Activated CD8-positive, alpha-beta memory T cell treated with anti-CD3 and anti-CD28 coated beads, Interleukin-2, amount 10 ng/mL, durations not matched to agents 7 days and 5 days (primary cell): ENCODE measurements at regions not wholly inside any gene's neighbourhood (a gene's known extent, or its start where the extent isn't known, plus 50 kb on each side); places are given as distances from the start of the nearest gene placed in this dataset.

Source experiments
- ATAC-seq: fragments of 150-1000 bp; cut with Tn5 transposase; one replicate; pipeline ENCODE4 v1.10.0; 2021; ENCODE audit warnings: moderate library complexity
- CTCF ChIA-PET: fragments of 350-600 bp; sonication (Branson Sonifier 250); formaldehyde crosslinking; loops from one replicate; lab custom pipeline; 2021; ENCODE audit warnings: antibody characterized with exemption; lab: Charles Lee
- DNase-seq: peaks from one replicate; pipeline ENCODE4 v3.0.0-alpha.2; 2020
- H3K27ac Mint-ChIP-seq: one replicate; pipeline ENCODE4 v1.8.0; 2021; ENCODE audit warnings: mild to moderate bottlenecking, mixed read lengths
- H3K27me3 Mint-ChIP-seq: one replicate; pipeline ENCODE4 v1.8.0; 2021; ENCODE audit warnings: mixed read lengths
- H3K36me3 Mint-ChIP-seq: one replicate; pipeline ENCODE4 v1.8.0; 2021; ENCODE audit warnings: mild to moderate bottlenecking, mixed read lengths
- H3K4me1 Mint-ChIP-seq: one replicate; pipeline ENCODE4 v1.8.0; 2021; ENCODE audit warnings: mixed read lengths
- H3K4me3 Mint-ChIP-seq: one replicate; pipeline ENCODE4 v1.8.0; 2021; ENCODE audit warnings: mild to moderate bottlenecking, moderate library complexity, mixed read lengths
- H3K9me3 Mint-ChIP-seq: one replicate; pipeline ENCODE4 v1.8.0; 2022; ENCODE audit warnings: low read depth, mixed read lengths

DNA sequence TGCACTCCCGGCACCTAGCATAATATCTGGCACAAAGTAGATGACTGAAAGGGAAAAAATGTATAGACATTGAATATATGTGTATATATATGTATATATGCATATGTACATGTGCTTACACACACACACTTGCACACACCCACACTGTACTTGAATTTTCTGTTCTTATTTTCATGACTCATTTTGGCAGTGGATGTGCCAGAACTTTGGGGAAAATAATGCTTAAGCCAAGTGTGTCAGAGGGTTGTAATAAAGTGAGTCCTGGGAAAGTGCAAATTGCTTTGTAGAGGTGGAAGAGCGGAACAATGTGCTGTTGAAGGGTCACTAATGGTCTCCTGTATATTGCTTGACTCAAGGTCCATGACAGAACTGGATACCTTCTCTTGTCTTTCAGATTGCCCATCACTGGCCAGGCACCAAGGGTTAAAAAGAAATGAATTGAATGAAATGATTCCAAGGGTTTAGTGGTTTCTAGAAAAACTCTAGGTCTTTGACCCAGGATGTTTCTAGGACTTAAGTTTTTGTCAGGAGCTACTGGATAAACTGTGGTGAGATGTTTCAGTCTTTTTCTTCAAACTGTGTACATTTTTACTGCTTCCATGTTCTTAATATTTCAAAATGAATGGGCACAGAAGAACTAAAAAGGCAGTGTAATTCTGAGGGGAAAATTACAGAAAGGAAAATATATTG, 129.9 kb upstream of the MOCS2 start:
- CTCF ChIA-PET = no interaction called here
- ATAC-seq = no peak
- H3K4me1 Mint-ChIP-seq = no peaks in the 10 kb centered on the region
- H3K27me3 Mint-ChIP-seq = peaks cover 15% of the 10 kb centered on the region
- no peak overlapping the region for H3K27ac Mint-ChIP-seq
- no peaks in the 10 kb centered on the region for H3K36me3 Mint-ChIP-seq
- no peak overlapping the region for H3K4me3 Mint-ChIP-seq
- DNase-seq = no peak
- no peaks in the 10 kb centered on the region for H3K9me3 Mint-ChIP-seq

DNA sequence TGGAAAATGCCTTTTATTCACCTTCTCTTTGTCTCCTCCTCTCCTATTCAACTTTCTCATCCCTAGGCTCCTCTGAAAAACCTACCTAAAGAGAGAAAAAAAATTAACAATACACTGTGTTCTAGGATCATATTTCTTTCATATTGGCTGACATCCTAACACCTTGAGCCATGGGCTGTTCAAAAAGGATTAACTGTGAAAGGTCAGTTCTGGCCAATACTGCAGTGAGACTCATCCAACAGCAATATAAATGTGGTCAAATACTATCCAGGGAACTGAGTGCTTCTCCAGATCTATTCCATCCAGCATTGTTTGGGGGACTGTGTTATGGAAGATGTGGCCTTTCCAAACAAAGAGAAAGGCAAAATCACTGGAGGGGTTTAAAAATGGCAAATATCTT, 131.1 kb upstream of the MOCS2 start:
- Mint-ChIP-seq H3K9me3 (no peaks in the 10 kb centered on the region), H3K4me3 (no peak overlapping the region), H3K27me3 (peaks cover 14% of the 10 kb centered on the region), H3K36me3 (no peaks in the 10 kb centered on the region), H3K4me1 (no peaks in the 10 kb centered on the region), H3K27ac (no peak overlapping the region)
- DNase-seq (no peak), ATAC-seq (no peak)
- CTCF ChIA-PET = no interaction called here

DNA sequence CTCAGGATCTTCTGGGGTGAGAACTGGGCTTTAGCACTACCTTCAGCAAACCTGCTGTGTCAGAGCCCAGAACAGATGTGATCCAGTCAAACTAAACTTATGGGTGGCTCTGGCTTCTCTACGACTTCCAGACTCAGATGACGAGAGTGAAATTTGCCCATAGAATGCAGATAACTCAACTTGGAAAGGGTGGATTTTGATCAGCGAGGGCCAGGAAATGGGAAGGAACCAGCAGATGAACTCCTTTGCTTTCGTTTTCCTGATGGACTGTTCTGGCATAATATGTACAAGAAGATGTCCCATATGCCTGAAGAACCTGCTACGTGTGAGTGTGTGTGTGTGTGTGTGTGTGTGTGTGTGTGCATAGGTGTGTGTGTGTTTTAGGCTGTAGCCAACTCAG, 132.0 kb upstream of the MOCS2 start:
- Mint-ChIP-seq H3K4me3 (no peak overlapping the region), H3K9me3 (no peaks in the 10 kb centered on the region), H3K36me3 (no peaks in the 10 kb centered on the region), H3K27ac (no peak overlapping the region), H3K27me3 (peaks cover 16% of the 10 kb centered on the region), H3K4me1 (no peaks in the 10 kb centered on the region)
- CTCF ChIA-PET = no interaction called here
- ATAC-seq (no peak), DNase-seq (no peak)

DNA sequence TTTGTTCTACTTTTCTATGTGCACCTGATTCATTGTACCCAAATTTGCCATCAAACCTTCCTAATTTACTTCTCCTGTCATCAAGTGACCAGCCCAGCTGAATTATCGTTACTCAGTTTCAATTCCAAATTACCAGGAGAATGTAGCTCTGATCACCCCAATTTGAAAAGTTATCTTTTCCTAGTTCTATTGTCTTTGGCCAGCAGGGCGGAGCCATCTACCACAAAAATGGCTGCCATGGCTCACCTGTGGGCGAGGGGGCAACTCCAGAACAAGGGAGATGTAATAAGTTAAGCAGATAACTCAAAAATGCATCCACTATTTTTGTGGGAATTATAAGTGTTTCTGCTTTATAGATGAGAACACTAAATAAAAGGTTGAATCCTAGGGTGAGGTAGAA, 133.8 kb upstream of the MOCS2 start:
- CTCF ChIA-PET = no interaction called here
- DNase-seq (no peak), ATAC-seq (no peak)
- H3K27ac Mint-ChIP-seq = no peak overlapping the region
- no peaks in the 10 kb centered on the region for H3K4me1 Mint-ChIP-seq
- peaks cover 24% of the 10 kb centered on the region for H3K27me3 Mint-ChIP-seq
- no peak overlapping the region for H3K4me3 Mint-ChIP-seq
- H3K36me3 Mint-ChIP-seq = no peaks in the 10 kb centered on the region
- no peaks in the 10 kb centered on the region for H3K9me3 Mint-ChIP-seq

DNA sequence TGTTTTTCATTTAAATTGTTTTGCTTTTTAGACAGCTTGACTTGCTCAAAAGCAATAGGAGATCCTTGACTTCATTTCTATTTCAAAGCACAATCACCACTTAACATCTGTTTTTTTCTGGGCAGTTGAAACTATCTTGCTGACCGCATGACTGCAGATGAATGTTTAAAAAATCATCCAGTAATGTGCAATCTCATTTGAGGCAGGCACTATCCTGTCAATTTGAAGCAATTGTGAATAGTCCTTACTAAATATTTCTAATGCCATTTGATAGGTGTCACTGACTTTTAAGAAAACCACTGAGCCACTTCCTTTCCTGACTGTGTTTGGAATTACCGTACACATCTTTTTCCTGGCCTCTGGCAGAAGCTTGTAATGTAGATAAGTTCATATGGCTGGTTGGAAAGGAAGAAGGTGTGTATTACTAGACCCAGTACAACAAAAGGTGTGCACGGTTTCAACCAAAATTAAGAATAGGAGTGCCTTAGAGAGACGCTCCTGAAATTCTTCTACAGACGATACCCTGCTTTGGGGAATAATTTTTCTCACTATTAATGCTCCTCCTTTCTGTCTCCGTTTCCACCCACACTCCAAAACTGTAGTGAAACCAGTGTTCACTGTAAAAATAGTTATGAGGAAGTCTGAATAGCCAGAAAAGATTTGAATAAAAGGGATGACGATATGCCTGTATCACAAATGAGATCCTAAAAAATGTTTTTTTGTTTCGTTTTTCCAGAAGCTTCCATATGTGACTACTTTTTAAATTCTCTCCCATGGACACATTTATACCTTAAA, 136.7 kb upstream of the MOCS2 start:
- ATAC-seq (no peak), DNase-seq (no peak)
- Mint-ChIP-seq H3K36me3 (no peaks in the 10 kb centered on the region), H3K27ac (no peak overlapping the region), H3K27me3 (peaks cover 17% of the 10 kb centered on the region), H3K4me3 (no peak overlapping the region), H3K4me1 (no peaks in the 10 kb centered on the region), H3K9me3 (no peaks in the 10 kb centered on the region)
- CTCF ChIA-PET = no interaction called here

DNA sequence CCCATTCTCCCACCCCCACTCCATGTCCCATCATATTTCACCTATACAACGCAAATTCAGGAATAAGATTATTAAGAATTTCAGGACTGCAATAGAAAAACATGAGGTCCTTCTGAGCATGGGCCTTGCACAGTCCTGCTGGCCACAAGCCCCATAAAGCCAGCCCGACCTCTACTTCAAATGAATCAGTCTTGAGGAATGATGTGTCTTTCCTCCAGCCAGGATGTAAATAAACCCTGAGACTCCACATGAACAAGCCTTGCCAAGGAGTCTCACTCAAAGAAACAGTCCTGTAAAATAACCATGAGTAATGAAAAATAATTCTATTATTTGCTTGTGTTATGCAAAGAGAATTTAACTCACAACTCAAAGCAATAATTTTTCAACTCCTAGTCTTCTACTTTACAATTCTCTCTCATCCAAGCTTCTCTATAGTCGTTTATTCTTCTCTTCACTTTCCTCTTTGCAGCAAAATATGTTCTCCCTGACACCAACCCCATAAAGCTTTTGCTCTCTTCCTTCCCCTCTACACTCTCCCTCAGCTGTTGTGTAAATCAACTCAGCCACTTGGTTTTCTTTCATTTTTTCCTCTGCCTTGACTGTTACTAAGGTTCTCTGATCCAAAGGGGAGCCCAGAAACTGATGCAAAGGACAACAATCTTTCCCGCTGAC, 140.1 kb upstream of the MOCS2 start:
- CTCF ChIA-PET = no interaction called here
- H3K4me3 Mint-ChIP-seq = no peak overlapping the region
- no peaks in the 10 kb centered on the region for H3K9me3 Mint-ChIP-seq
- H3K4me1 Mint-ChIP-seq = peaks cover 7% of the 10 kb centered on the region
- H3K27me3 Mint-ChIP-seq = peaks cover 16% of the 10 kb centered on the region
- no peak overlapping the region for H3K27ac Mint-ChIP-seq
- DNase-seq = no peak
- no peaks in the 10 kb centered on the region for H3K36me3 Mint-ChIP-seq
- ATAC-seq = no peak

DNA sequence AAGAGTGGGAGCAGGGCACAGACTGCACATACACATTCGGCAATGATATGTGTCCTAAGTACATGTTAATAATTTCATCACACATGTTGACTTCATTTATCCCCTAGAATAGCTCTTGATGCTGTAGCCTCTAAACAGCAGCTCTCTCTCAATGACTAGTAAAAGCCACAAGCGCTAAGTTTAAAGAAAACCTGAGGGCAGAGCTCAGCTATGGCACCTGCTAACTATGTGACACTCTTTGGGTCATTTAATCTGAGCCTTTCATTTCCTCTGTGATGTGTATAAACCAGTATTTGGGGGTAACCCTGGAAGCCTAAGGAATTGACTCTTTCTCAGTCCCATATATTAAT, 140.6 kb upstream of the MOCS2 start:
- H3K36me3 Mint-ChIP-seq = no peaks in the 10 kb centered on the region
- no peak overlapping the region for H3K27ac Mint-ChIP-seq
- CTCF ChIA-PET = no interaction called here
- peaks cover 20% of the 10 kb centered on the region for H3K27me3 Mint-ChIP-seq
- ATAC-seq (no peak), DNase-seq (no peak)
- no peaks in the 10 kb centered on the region for H3K9me3 Mint-ChIP-seq
- H3K4me1 Mint-ChIP-seq = peaks cover 7% of the 10 kb centered on the region
- no peak overlapping the region for H3K4me3 Mint-ChIP-seq

DNA sequence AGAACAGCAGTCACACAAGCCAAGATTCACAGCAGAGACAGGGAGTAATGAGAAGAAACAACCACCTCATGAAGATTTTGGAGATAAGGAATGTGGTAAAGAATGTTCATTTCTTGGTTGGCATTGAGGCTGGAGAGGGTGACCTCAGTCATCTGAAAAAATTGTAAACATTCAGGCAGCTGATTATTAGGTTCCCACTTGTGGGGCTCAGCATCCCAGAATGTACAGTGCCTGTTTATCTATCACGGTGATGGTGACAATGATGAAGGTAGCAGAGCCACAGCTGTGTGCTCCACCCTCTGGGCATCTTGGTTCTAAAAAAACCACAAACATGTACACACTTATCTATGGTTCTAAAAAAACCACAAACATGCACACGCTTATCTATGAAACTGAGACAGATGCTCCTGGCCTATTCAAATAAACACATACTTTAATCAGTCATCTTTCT, 143.9 kb upstream of the MOCS2 start:
- no peak overlapping the region for H3K4me3 Mint-ChIP-seq
- CTCF ChIA-PET = no interaction called here
- H3K4me1 Mint-ChIP-seq = peaks cover 7% of the 10 kb centered on the region
- H3K9me3 Mint-ChIP-seq = no peaks in the 10 kb centered on the region
- DNase-seq (no peak), ATAC-seq (peak; percentile 42)
- no peaks in the 10 kb centered on the region for H3K36me3 Mint-ChIP-seq
- H3K27me3 Mint-ChIP-seq = peaks cover 29% of the 10 kb centered on the region
- no peak overlapping the region for H3K27ac Mint-ChIP-seq

DNA sequence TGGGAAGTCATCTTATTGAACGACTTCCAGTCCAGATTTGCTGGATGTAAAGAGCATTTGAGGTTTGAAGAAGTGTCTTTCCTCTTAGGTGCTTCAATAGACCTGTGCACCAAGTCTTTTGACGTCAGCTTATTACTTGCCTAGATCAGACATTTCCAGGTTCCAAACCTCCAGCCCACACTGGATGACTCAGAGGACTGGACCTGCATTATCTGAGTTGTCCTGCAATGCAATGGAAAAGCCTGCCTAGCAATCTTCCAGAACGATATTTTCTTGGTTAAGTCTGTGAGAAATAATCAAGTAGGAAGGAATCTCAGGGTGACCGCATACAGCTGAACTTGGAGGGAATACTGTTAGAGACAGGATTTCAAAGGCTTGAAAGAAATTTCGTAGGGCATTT, 147.2 kb upstream of the MOCS2 start:
- ATAC-seq (no peak), DNase-seq (no peak)
- CTCF ChIA-PET = no interaction called here
- Mint-ChIP-seq H3K4me3 (no peak overlapping the region), H3K4me1 (peaks cover 7% of the 10 kb centered on the region), H3K9me3 (no peaks in the 10 kb centered on the region), H3K27ac (no peak overlapping the region), H3K36me3 (no peaks in the 10 kb centered on the region), H3K27me3 (peaks cover 28% of the 10 kb centered on the region)

DNA sequence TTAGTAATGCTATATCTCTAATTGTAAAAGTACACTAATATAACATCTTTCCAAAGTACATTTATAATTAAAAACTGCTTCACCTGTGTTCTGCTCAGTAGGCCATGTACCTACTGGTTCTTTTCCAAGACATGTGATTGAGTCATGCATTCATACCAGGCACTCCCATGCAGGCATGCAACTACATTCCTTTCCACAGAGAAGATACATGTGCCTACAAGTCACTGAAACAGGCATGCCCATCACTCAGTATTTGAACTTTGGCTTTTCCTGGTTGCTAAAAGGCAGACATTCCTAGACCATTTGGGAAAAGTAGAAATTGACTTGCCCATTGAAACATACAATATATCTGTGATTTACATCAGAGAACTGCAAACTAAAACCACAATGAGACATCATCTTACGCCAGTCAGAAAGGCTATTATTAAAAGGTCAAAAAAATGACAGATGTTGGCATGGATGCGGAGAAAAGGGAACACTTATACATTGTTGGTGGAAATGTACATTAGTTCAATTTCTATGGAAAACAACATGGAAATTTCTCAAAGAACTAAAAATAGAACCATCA, 148.3 kb upstream of the MOCS2 start:
- H3K36me3 Mint-ChIP-seq = no peaks in the 10 kb centered on the region
- no peaks in the 10 kb centered on the region for H3K9me3 Mint-ChIP-seq
- H3K27me3 Mint-ChIP-seq = peaks cover 28% of the 10 kb centered on the region
- H3K4me1 Mint-ChIP-seq = peaks cover 7% of the 10 kb centered on the region
- ATAC-seq (no peak), DNase-seq (no peak)
- no peak overlapping the region for H3K27ac Mint-ChIP-seq
- CTCF ChIA-PET = no interaction called here
- no peak overlapping the region for H3K4me3 Mint-ChIP-seq

DNA sequence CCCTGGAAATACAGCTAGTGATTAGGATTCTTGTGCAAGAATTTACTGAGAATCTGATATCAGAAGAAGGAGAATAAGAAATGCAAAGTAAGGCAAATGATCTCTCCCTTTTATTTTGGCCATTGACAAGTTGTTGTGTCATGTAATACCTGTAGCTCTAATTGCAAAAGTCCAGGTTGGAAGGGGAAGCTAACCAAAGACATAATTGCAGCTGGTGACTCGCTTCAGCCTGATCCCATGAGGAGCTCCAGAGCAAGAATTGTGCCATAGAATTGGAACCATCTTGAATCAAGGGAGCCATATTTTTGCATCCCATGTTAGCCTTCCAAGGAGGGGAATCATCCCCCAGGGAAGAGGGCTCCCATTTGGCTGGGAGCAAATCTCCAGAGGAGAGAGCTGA, 149.6 kb upstream of the MOCS2 start:
- no peak overlapping the region for H3K27ac Mint-ChIP-seq
- DNase-seq (no peak), ATAC-seq (no peak)
- no peaks in the 10 kb centered on the region for H3K9me3 Mint-ChIP-seq
- CTCF ChIA-PET = no interaction called here
- H3K27me3 Mint-ChIP-seq = peaks cover 28% of the 10 kb centered on the region
- H3K4me1 Mint-ChIP-seq = no peaks in the 10 kb centered on the region
- no peaks in the 10 kb centered on the region for H3K36me3 Mint-ChIP-seq
- H3K4me3 Mint-ChIP-seq = no peak overlapping the region

DNA sequence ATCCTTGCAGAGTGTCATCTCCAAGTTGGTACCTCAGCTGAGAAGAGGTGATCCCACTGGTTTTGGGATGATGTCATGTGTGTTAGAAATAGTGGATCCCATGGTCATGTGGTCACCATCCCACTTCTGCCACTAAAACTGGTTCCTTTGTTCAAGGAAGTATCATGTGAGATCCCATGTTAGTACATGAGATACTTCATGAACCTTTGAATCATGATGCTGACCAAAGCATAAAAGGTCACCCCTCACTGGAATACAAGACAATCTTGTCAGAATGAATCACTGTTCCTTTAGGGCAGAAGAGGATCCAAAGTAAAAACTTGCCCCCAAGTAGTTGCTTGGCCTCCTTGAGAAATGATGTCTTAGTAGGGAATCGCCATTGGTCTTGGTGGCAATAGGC, 150.9 kb upstream of the MOCS2 start:
- peaks cover 26% of the 10 kb centered on the region for H3K27me3 Mint-ChIP-seq
- H3K4me1 Mint-ChIP-seq = no peaks in the 10 kb centered on the region
- no peak overlapping the region for H3K27ac Mint-ChIP-seq
- H3K9me3 Mint-ChIP-seq = no peaks in the 10 kb centered on the region
- CTCF ChIA-PET = no interaction called here
- DNase-seq (no peak), ATAC-seq (no peak)
- H3K36me3 Mint-ChIP-seq = no peaks in the 10 kb centered on the region
- no peak overlapping the region for H3K4me3 Mint-ChIP-seq

DNA sequence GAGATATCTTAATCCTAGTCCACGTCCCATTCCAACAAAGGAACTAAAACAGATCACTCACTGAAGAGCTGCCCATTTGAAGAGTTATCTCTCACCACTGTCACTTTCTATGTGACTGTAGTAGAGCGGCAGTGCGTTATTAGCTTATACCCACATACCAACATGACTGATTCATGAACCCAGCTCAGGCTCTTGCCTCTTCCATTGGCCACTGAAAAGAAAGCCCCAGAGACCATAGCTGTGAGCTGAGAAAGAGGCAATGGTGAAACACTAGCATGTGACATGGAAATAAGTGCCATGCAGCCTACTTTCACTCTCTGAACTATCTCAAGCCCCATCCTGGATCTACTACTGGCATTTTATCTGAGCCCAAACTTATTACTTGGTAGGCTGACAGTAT, 151.7 kb upstream of the MOCS2 start:
- DNase-seq = no peak
- Mint-ChIP-seq H3K4me3 (no peak overlapping the region), H3K9me3 (no peaks in the 10 kb centered on the region), H3K27ac (no peak overlapping the region), H3K4me1 (no peaks in the 10 kb centered on the region), H3K36me3 (no peaks in the 10 kb centered on the region), H3K27me3 (peaks cover 21% of the 10 kb centered on the region)
- CTCF ChIA-PET = no interaction called here
- no peak for ATAC-seq
